Stimulated activated CD8-positive, alpha-beta memory T cell treated with anti-CD3 and anti-CD28 coated beads, Interleukin-2, amount 100 ng/mL, for 1 hour (primary cell): ENCODE measurements at regions not wholly inside any gene's neighbourhood (a gene's known extent, or its start where the extent isn't known, plus 50 kb on each side); places are given as distances from the start of the nearest gene placed in this dataset.
"Not testable (repeated sequence)": the region's sequence is repeated elsewhere in the genome, so short reads cannot be mapped to it uniquely, and the experiment has no call there.

Experiments used
- DNase-seq, 2 donors: peaks; one replicate each; pipeline ENCODE4 v3.0.0-alpha.2; 2020; ENCODE audit warnings: low read depth in 2 of 2

GRCh38 chr16:85239239-85239638 lies 127.0 kb upstream of the CIBAR2 start:
- no peak for DNase-seq

DNA sequence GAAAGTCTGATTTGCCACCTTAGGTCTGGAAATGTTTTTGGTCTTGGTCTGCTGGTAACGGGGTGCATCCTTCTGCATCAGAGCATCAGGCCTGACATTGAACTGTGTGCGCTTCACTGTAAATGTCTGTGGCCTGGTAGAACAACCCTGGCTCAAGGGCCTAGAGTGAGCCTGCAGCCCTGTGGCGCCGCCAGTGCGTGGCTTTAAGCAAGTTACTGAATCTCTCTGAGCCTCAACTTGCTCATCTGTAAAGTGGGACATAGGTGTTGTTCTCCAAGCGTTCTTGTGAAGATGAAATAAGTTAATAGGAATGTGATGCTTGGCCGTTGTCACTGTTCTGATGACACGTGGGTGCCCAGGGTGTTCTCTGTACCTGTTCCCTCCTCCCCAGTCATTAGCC lies 127.6 kb upstream of the CIBAR2 start:
- no peak for DNase-seq

- no peak for DNase-seq
Measured at GRCh38 chr16:85240982-85241924, 129.0 kb upstream of the CIBAR2 start.

- no peak for DNase-seq
Measured at GRCh38 chr16:85242140-85242539, 129.9 kb upstream of the CIBAR2 start.

GRCh38 chr16:85243308-85243707 lies 131.0 kb upstream of the CIBAR2 start:
- no peak for DNase-seq

GRCh38 chr16:85244452-85244851 lies 132.2 kb upstream of the CIBAR2 start:
- DNase-seq, result not testable (repeated sequence)

- peak in 1 of 2 donors; percentile 16 for DNase-seq
Measured at GRCh38 chr16:85245307-85246172, 133.3 kb upstream of the CIBAR2 start.

- no peak for DNase-seq
Measured at GRCh38 chr16:85246473-85246872, 134.2 kb upstream of the CIBAR2 start.

GRCh38 chr16:85246973-85247372 lies 134.7 kb upstream of the CIBAR2 start:
- no peak for DNase-seq

GRCh38 chr16:85248342-85248741 lies 136.1 kb upstream of the CIBAR2 start:
- no peak for DNase-seq

DNA sequence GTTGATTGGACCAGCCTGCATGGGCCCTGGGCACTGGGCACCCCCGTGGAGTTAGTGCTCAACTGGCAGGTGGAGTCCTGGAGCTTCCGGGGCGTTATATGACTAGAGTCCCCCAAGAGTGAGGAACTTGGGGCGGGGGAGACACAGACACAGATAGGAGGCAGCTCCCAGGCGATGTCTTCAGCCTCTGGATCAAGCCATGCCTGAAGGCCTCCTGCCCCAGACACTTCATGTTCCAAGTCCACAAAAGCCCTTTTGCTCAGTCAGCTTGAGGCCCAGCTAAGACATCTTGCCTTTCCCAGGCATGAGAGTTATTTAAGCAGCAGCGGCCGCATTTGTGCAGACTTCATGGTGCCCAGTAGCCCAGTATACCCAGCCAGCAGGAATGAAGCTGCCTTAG lies 136.6 kb upstream of the CIBAR2 start:
- no peak for DNase-seq

DNA sequence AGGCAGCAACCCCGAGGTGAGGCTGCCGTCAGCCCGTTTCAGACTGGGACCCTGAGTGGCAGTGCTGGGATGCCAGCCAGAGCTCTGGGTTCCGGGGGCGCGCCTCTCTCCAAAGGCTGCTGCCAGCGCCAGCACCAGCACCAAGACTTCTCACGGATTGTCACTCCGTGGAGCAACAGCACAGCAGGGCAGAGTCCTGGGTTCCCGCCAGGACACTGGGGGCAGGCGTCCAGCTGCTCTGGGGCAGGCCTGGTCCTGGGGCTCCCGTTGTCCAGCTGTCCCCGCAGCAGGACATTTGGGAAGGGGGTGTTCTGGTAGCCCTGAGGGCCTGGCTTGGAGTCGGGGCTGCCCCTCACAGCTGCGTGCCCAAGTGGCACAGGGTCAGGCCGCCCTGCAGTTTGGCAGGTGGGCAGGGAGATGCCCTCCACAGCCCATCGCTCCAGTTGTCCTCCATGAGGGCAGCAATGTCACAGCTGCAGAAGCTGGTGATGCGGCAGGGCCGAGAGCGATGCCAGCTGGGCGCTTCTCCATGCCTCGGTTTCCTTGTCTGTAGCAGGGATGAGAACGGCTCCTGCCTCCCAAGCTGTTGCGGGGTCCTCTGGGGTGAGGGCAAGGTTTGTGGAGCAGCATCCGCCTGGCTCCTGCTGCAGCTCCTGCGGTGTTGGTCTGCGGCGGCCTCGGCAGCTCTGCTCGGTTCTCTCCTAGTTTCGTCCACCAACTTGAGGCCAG lies 137.3 kb upstream of the CIBAR2 start:
- no peak for DNase-seq

GRCh38 chr16:85250147-85250463 lies 137.8 kb upstream of the CIBAR2 start:
- DNase-seq, result no peak

- no peak for DNase-seq
Measured at GRCh38 chr16:85250609-85251223, 138.4 kb upstream of the CIBAR2 start.

- no peak for DNase-seq
Measured at GRCh38 chr16:85251225-85251760, 139.0 kb upstream of the CIBAR2 start.

GRCh38 chr16:85252014-85252413 lies 139.7 kb upstream of the CIBAR2 start:
- DNase-seq, result no peak

- no peak for DNase-seq
Measured at GRCh38 chr16:85252461-85252860, 140.2 kb upstream of the CIBAR2 start.

- DNase-seq, result peak; percentile 26 to 38
Measured at GRCh38 chr16:85253084-85253941, 141.0 kb upstream of the CIBAR2 start.

GRCh38 chr16:85254051-85254450 lies 141.8 kb upstream of the CIBAR2 start:
- no peak for DNase-seq

- no peak for DNase-seq
Measured at GRCh38 chr16:85254921-85255320, 142.6 kb upstream of the CIBAR2 start.
